Endothelial cell of umbilical vein (primary cell): ENCODE measurements at regions not wholly inside any gene's neighbourhood (a gene's known extent, or its start where the extent isn't known, plus 50 kb on each side); places are given as distances from the start of the nearest gene placed in this dataset.

Experiments used
- BruUV-seq: library from RNA; stranded (reverse); fragments of 400-500 nt; replicated peaks from 2 replicates; lab custom pipeline; 2021; lab: Mats Ljungman, UMichigan
- CTCF ChIA-PET: fragments of 300-600, 350-600 bp; sonication (Branson Sonifier 250); formaldehyde crosslinking; loops from one replicate; lab custom pipeline; 2021; ENCODE audit warnings: antibody characterized with exemption, inconsistent platforms; lab: Charles Lee
- POLR2A ChIA-PET: fragments of 300-600, 350-600 bp; sonication (Branson Sonifier 250); formaldehyde crosslinking; loops from one replicate; lab custom pipeline; 2021; ENCODE audit warnings: antibody characterized with exemption, inconsistent platforms; lab: Charles Lee
- DNase-seq: peaks from one replicate; pipeline ENCODE4 v3.0.0-alpha.2; 2011; ENCODE audit warnings: low read depth, low spot score
- FAIRE-seq: peaks from 2 replicates; lab custom pipeline; 2011; peaks lifted over from hg19 to GRCh38; lab: Jason Lieb, UNC
- H2AFZ ChIP-seq: 2 replicates; pipeline ENCODE4 v1.6.0; 2012; ENCODE audit warnings: low read depth, low read length, control low read depth, inconsistent platforms
- H3K27ac ChIP-seq: 2 replicates; pipeline ENCODE4 v1.5.1; 2011; ENCODE audit warnings: low read depth, mild to moderate bottlenecking, control low read depth, low read length, moderate library complexity; ENCODE audit not compliant: insufficient read depth
- H3K27me3 ChIP-seq, 2 experiments: 2 replicates each; pipeline versions ENCODE4 v1.6.0 to v1.6.1; 2011; ENCODE audit warnings: low read length in 2 of 2, mixed read lengths in 1 of 2; ENCODE audit not compliant: control insufficient read depth in 2 of 2, insufficient read depth in 2 of 2
- H3K36me3 ChIP-seq, 2 experiments: 2 replicates in 1 of 2; 3 replicates in 1 of 2; pipeline ENCODE4 v1.5.1; 2011; ENCODE audit warnings: low read length in 2 of 2, mild to moderate bottlenecking in 1 of 2, moderate library complexity in 1 of 2; ENCODE audit not compliant: control insufficient read depth in 2 of 2, insufficient read depth in 2 of 2; ENCODE audit errors: extremely low read depth in 1 of 2
- H3K4me1 ChIP-seq: 3 replicates; pipeline ENCODE4 v1.5.1; 2011; ENCODE audit warnings: mild to moderate bottlenecking, low read length; ENCODE audit not compliant: control insufficient read depth, insufficient read depth; ENCODE audit errors: extremely low read depth
- H3K4me2 ChIP-seq: 2 replicates; pipeline ENCODE4 v1.6.1; 2011; ENCODE audit warnings: low read length, control low read depth, mixed read lengths; ENCODE audit not compliant: insufficient read depth
- H3K4me3 ChIP-seq, 3 experiments: fragments of 200-600 bp in 1 of 3; sonication (generic), shearing (Covaris generic) in 1 of 3; replicated peaks in 1 of 3; 2 replicates each; pipeline ENCODE4 v1.5.1; 2011 to 2016; ENCODE audit warnings: control low read depth in 3 of 3, low read length in 3 of 3, mild to moderate bottlenecking in 2 of 3, inconsistent platforms in 1 of 3, low read depth in 1 of 3, moderate library complexity in 1 of 3; ENCODE audit not compliant: insufficient read depth in 1 of 3
- H3K79me2 ChIP-seq: 2 replicates; pipeline ENCODE4 v1.6.0; 2012; ENCODE audit warnings: low read length, inconsistent platforms; ENCODE audit not compliant: control insufficient read depth, insufficient read depth
- H3K9ac ChIP-seq: replicated peaks from 2 replicates; pipeline ENCODE3; 2011; ENCODE audit warnings: low read length, control low read depth; ENCODE audit not compliant: insufficient read depth; ENCODE audit errors: extremely low read depth
- H3K9me1 ChIP-seq: replicated peaks from 3 replicates; pipeline ENCODE4 v1.6.0; 2011; ENCODE audit warnings: mild to moderate bottlenecking, low read length; ENCODE audit not compliant: control insufficient read depth, insufficient read depth; ENCODE audit errors: extremely low read depth
- H3K9me3 ChIP-seq: replicated peaks from 2 replicates; pipeline ENCODE4 v1.5.1; 2012; ENCODE audit warnings: low read length, inconsistent platforms; ENCODE audit not compliant: control insufficient read depth, insufficient read depth
- H4K20me1 ChIP-seq: replicated peaks from 2 replicates; pipeline ENCODE3; 2011; ENCODE audit warnings: mild to moderate bottlenecking, low read length; ENCODE audit not compliant: control insufficient read depth, insufficient read depth; ENCODE audit errors: extremely low read depth
- FOS ChIP-seq: IDR thresholded peaks from 2 replicates; pipeline ENCODE4 v1.6.1; 2011; ENCODE audit warnings: mild to moderate bottlenecking, low read length, moderate library complexity, borderline replicate concordance; ENCODE audit not compliant: insufficient read depth
- GATA2 ChIP-seq: IDR thresholded peaks from 2 replicates; pipeline ENCODE4 v1.7.0; 2011; ENCODE audit warnings: low read depth, mild to moderate bottlenecking, moderate library complexity, mixed read lengths, low read length; ENCODE audit not compliant: insufficient read length, insufficient read depth
- MAX ChIP-seq: IDR thresholded peaks from 2 replicates; pipeline ENCODE4 v1.6.1; 2011; ENCODE audit not compliant: insufficient read depth, insufficient read length
- POLR2A ChIP-seq: IDR thresholded peaks from 2 replicates; pipeline ENCODE4 v1.6.1; 2012; ENCODE audit warnings: low read depth, mild to moderate bottlenecking, control low read depth, low read length
- POLR2AphosphoS5 ChIP-seq: IDR thresholded peaks from 2 replicates; pipeline ENCODE4 v1.6.1; 2012; ENCODE audit warnings: low read depth, mild to moderate bottlenecking, control low read depth, low read length, moderate library complexity; ENCODE audit not compliant: insufficient read depth
- dilution Hi-C: fragments of 300-500 bp; cut with MboI; formaldehyde crosslinking; loops from one replicate; pipeline ENCODE4 v1.15.0; 2019; ENCODE audit warnings: low sequenced_read_pairs; ENCODE audit not compliant: extremely low pct_ligation_motif_present
- intact Hi-C: fragments of 100-400 bp; cut with micrococcal nuclease; formaldehyde crosslinking; loops from one replicate; pipeline ENCODE4 v1.10.0; 2022

GRCh38 chr10:44203535-44203934 is 181.4 kb downstream of the CXCL12 start:
- Histone ChIP-seq H3K27ac (no peak overlapping the region), H3K27me3 (no peaks in the 10 kb centered on the region), H3K4me2 (no peak overlapping the region), H3K4me3 (no peak overlapping the region), H3K79me2 (no peaks in the 10 kb centered on the region), H3K9me3 (no peaks in the 10 kb centered on the region), H2AFZ (no peak overlapping the region), H3K36me3 (no peaks in the 10 kb centered on the region), H3K4me1 (no peaks in the 10 kb centered on the region), H3K9ac (no peak overlapping the region), H3K9me1 (no peaks in the 10 kb centered on the region), H4K20me1 (no peaks in the 10 kb centered on the region)
- CTCF ChIA-PET: no interaction called here
- intact Hi-C loops (no loop called here), dilution Hi-C loops (no loop called here)
- no peak for FAIRE-seq
- POLR2A ChIA-PET: no interaction called here
- no TSS peak for BruUV-seq
- DNase-seq: no peak
- no peak for TF ChIP-seq FOS
- TF ChIP-seq POLR2A: no peak
- TF ChIP-seq MAX: no peak
- TF ChIP-seq POLR2AphosphoS5: no peak

- H3K27me3 ChIP-seq: no peaks in the 10 kb centered on the region
- no peaks in the 10 kb centered on the region for H3K79me2 ChIP-seq
- DNase-seq: no peak
- FAIRE-seq: no peak
- H3K27ac ChIP-seq: no peak overlapping the region
- TF ChIP-seq POLR2A (no peak), GATA2 (no peak)
- no peak overlapping the region for H3K4me2 ChIP-seq
- dilution Hi-C loops (no loop called here), intact Hi-C loops (no loop called here)
- no peak overlapping the region for H3K4me3 ChIP-seq
- no peaks in the 10 kb centered on the region for H4K20me1 ChIP-seq
- H2AFZ ChIP-seq: no peak overlapping the region
- no peaks in the 10 kb centered on the region for H3K36me3 ChIP-seq
- no peak overlapping the region for H3K9ac ChIP-seq
- H3K4me1 ChIP-seq: no peaks in the 10 kb centered on the region
- H3K9me1 ChIP-seq: no peaks in the 10 kb centered on the region
- no peaks in the 10 kb centered on the region for H3K9me3 ChIP-seq
- ChIA-PET POLR2A (no interaction called here), CTCF (no interaction called here)
- no TSS peak for BruUV-seq
Observed at GRCh38 chr10:44202952-44203351, 181.9 kb downstream of the CXCL12 start.
